A549 (cell line): ENCODE measurements at regions not wholly inside any gene's neighbourhood (a gene's known extent, or its start where the extent isn't known, plus 50 kb on each side); places are given as distances from the start of the nearest gene placed in this dataset.
"Not testable (repeated sequence)": the region's sequence is repeated elsewhere in the genome, so short reads cannot be mapped to it uniquely, and the experiment has no call there.

Experiments
- CEBPB ChIP-seq, 2 experiments: fragments of >200 bp in 1 of 2; sonication (Bioruptor Twin) in 1 of 2; formaldehyde crosslinking in 1 of 2; IDR thresholded peaks; 2 replicates each; pipeline ENCODE4 v1.6.1; 2012 to 2016
- CHD4 ChIP-seq: fragments of 200-600 bp; sonication (generic); IDR thresholded peaks from 2 replicates; pipeline ENCODE4 v1.6.1; 2016; ENCODE audit warnings: antibody characterized with exemption, mild to moderate bottlenecking, borderline replicate concordance
- EP300 ChIP-seq, 2 experiments: fragments of >200 bp; sonication (Bioruptor Twin); formaldehyde crosslinking; IDR thresholded peaks; 2 replicates in 1 of 2; 3 replicates in 1 of 2; pipeline ENCODE4 v1.6.1; 2016 to 2017
- NFE2L2 ChIP-seq: fragments of 150-350 bp; conservative IDR thresholded peaks from 2 replicates; pipeline ENCODE4 v1.6.1; 2014; ENCODE audit warnings: low read length
- TF ChIP-seq, protein P1 (sequence below): fragments of 450-650 bp; IDR thresholded peaks from 2 replicates; pipeline ENCODE4 v1.6.1; 2014; ENCODE audit warnings: antibody characterized with exemption
- TF ChIP-seq, protein P2 (sequence below): fragments of 250-450 bp; sonication (Bioruptor Pico); IDR thresholded peaks from 2 replicates; pipeline ENCODE4 v1.5.0; 2021; ENCODE audit warnings: mild to moderate bottlenecking, moderate library complexity, borderline replicate concordance
- TF ChIP-seq, protein P3 (sequence below): fragments of >200 bp; sonication (Bioruptor Twin); formaldehyde crosslinking; IDR thresholded peaks from 3 replicates; pipeline ENCODE4 v1.5.1; 2016
- TF ChIP-seq, protein P4 (sequence below): fragments of 150-350 bp; IDR thresholded peaks from 2 replicates; pipeline ENCODE4 v1.6.1; 2014; ENCODE audit warnings: low read depth, mild to moderate bottlenecking, low read length
- TF ChIP-seq, protein P5 (sequence below): IDR thresholded peaks from 2 replicates; pipeline ENCODE4 v1.6.1; 2012

DNA sequence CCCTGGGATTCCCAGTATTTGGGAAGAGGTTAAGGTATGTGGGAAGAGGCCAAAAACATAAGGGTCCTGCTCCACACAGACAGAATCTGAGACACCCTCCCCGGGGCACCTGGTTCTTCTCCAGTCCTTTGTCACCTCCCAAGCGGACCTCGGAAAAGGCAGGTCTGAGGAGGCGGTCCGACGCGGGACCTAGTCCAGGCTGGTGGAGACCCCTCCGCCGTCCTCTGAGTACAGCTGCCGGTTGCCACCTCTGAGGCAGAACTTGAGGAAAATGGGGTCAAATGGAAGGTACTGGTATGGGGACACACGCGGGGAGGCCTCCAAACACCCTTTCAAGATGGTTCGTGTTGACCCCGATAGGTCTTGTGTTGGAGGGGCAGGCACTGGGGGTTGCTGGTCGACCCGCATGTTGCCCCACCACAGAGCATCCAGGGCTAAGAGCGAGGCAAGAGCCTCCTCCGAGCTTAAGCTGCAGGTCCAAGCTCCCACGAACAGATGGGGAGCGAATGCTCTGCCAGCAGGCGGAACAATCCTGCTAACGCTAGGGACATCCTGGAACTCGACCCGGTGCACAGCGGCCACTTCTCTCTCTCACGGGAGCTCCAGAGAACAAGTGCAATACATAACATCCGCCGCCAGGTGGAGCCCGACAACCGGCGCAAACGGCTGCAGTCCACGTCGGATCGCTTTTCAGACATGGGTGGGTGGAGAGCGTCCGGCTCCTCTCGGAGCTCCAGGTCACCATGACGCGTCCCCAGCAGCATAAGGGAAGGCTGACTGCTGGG, 559.8 kb downstream of the SPATA31A6 start:
- TF ChIP-seq, protein P1, sequence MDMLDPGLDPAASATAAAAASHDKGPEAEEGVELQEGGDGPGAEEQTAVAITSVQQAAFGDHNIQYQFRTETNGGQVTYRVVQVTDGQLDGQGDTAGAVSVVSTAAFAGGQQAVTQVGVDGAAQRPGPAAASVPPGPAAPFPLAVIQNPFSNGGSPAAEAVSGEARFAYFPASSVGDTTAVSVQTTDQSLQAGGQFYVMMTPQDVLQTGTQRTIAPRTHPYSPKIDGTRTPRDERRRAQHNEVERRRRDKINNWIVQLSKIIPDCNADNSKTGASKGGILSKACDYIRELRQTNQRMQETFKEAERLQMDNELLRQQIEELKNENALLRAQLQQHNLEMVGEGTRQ, result not testable (repeated sequence)
- TF ChIP-seq, protein P2, sequence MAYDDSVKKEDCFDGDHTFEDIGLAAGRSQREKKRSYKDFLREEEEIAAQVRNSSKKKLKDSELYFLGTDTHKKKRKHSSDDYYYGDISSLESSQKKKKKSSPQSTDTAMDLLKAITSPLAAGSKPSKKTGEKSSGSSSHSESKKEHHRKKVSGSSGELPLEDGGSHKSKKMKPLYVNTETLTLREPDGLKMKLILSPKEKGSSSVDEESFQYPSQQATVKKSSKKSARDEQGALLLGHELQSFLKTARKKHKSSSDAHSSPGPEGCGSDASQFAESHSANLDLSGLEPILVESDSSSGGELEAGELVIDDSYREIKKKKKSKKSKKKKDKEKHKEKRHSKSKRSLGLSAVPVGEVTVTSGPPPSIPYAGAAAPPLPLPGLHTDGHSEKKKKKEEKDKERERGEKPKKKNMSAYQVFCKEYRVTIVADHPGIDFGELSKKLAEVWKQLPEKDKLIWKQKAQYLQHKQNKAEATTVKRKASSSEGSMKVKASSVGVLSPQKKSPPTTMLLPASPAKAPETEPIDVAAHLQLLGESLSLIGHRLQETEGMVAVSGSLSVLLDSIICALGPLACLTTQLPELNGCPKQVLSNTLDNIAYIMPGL (CRISPR knock-in tag), result not testable (repeated sequence)
- TF ChIP-seq, protein P3, sequence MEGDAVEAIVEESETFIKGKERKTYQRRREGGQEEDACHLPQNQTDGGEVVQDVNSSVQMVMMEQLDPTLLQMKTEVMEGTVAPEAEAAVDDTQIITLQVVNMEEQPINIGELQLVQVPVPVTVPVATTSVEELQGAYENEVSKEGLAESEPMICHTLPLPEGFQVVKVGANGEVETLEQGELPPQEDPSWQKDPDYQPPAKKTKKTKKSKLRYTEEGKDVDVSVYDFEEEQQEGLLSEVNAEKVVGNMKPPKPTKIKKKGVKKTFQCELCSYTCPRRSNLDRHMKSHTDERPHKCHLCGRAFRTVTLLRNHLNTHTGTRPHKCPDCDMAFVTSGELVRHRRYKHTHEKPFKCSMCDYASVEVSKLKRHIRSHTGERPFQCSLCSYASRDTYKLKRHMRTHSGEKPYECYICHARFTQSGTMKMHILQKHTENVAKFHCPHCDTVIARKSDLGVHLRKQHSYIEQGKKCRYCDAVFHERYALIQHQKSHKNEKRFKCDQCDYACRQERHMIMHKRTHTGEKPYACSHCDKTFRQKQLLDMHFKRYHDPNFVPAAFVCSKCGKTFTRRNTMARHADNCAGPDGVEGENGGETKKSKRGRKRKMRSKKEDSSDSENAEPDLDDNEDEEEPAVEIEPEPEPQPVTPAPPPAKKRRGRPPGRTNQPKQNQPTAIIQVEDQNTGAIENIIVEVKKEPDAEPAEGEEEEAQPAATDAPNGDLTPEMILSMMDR, result peak; percentile 67
- not testable (repeated sequence) for TF ChIP-seq CEBPB (IDR thresholded peaks at IDR 0.05); CHD4; NFE2L2; EP300 (IDR thresholded peaks at IDR 0.05)
- TF ChIP-seq, protein P4, sequence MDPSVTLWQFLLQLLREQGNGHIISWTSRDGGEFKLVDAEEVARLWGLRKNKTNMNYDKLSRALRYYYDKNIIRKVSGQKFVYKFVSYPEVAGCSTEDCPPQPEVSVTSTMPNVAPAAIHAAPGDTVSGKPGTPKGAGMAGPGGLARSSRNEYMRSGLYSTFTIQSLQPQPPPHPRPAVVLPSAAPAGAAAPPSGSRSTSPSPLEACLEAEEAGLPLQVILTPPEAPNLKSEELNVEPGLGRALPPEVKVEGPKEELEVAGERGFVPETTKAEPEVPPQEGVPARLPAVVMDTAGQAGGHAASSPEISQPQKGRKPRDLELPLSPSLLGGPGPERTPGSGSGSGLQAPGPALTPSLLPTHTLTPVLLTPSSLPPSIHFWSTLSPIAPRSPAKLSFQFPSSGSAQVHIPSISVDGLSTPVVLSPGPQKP, result not testable (repeated sequence)
- TF ChIP-seq, protein P5, sequence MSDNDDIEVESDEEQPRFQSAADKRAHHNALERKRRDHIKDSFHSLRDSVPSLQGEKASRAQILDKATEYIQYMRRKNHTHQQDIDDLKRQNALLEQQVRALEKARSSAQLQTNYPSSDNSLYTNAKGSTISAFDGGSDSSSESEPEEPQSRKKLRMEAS, result peak; percentile 26; the same call in 1 of the 2 replicates
